ENCODE measurements at regions not wholly inside any gene's neighbourhood (a gene's known extent, or its start where the extent isn't known, plus 50 kb on each side); places are given as distances from the start of the nearest gene placed in this dataset.

DNA sequence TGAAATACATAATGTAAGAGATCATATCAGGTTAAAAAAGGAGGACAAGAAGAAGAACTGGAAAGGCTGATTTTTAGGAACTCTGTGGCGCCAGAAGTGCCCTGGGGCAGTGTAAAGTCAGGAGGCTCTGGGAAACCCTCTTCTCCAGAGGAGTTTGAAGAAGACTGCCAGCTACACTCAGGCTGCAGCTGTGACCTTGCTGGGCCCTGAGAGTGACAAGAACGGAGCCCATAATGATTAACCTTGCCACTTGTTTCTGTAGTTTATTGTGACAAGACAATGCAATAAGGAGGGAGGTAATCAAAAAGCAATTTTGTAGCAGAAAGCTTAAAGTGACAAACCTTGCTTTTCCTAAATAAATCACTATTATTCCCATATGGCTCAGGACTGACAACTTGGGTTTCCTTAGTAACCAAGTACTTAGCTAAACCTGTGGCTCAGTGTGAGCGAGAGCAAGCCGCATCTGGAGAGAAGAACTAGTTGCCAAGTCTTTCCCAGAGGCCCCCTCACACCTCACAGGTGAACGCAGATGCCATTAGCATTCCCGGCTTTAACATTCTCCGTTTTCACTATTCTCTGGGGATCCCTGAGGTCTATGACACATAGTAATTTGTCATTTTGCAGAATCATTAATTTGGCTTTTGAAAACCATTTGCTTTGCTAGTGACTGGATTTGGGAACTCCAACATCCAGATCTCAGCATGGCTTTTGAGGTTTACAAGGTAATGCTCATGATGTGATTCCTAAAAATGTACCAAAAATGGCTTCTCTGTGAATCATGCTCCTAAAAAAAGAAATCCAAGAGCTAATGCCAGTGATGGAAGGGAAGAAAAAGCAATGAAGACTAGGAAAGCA lies 115.9 kb downstream of the OMA1 start:
- H3K4me3 ChIP-seq (ENCODE audit: low read length), result no peak overlapping the region
- H3K27ac ChIP-seq (ENCODE audit: low read depth, low read length), result no peak overlapping the region
- no peaks in the 10 kb centered on the region for H3K27me3 ChIP-seq (ENCODE audit: control insufficient read depth, insufficient read depth, low read length)
- H3K36me3 ChIP-seq (ENCODE audit: control insufficient read depth, insufficient read depth, low read length), result no peaks in the 10 kb centered on the region
- H3K9ac ChIP-seq (ENCODE audit: low read length), result no peak overlapping the region
- no peaks in the 10 kb centered on the region for H3K4me1 ChIP-seq (ENCODE audit: control insufficient read depth, insufficient read depth, low read length)

DNA sequence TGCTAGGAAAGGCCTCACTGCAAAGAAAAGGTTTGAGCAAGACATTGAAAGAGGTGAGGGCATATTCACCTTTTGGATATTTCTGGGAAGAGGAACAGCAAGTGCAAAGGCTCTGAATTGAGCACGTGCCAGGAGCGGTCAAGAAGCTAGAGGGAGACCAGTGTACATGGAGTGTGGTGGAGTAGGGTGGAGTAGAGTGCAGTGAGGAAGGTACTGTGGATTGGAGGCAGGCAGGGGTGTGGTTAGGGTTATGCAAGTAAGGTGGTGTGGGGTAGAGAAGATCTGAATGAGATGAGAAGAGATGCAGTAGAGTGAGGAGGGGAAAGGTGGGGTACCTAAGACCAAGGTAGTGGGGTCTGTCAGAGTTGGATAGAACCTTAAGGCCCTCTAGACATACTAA lies 119.6 kb downstream of the OMA1 start:
- no peaks in the 10 kb centered on the region for H3K36me3 ChIP-seq (ENCODE audit: control insufficient read depth, insufficient read depth, low read length)
- no peak overlapping the region for H3K9ac ChIP-seq (ENCODE audit: low read length)
- H3K27ac ChIP-seq (ENCODE audit: low read depth, low read length), result no peak overlapping the region
- H3K4me3 ChIP-seq (ENCODE audit: low read length), result no peak overlapping the region
- no peaks in the 10 kb centered on the region for H3K27me3 ChIP-seq (ENCODE audit: control insufficient read depth, insufficient read depth, low read length)
- H3K4me1 ChIP-seq (ENCODE audit: control insufficient read depth, insufficient read depth, low read length), result no peaks in the 10 kb centered on the region

DNA sequence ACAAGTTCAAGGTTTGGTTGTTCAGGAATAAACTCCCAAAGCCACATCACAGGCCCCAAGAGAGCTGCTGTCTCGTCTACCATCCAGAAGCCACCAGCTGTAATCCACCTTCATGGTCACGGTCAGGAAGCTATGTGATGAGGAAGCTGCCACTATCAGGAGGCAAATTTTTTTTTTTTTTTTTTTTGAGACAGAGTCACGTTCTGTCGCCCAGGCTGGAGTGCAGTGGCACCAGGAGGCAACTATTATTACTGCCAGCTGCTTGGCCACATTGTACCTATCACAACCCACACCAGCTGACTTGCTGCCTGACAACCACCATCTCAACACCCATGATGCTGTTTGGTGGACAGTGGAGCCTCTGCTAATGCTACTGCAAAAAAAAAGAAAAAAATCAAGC lies 124.1 kb downstream of the OMA1 start:
- no peaks in the 10 kb centered on the region for H3K36me3 ChIP-seq (ENCODE audit: control insufficient read depth, insufficient read depth, low read length)
- no peak overlapping the region for H3K9ac ChIP-seq (ENCODE audit: low read length)
- H3K27ac ChIP-seq (ENCODE audit: low read depth, low read length), result no peak overlapping the region
- no peak overlapping the region for H3K4me3 ChIP-seq (ENCODE audit: low read length)
- H3K27me3 ChIP-seq (ENCODE audit: control insufficient read depth, insufficient read depth, low read length), result no peaks in the 10 kb centered on the region
- no peaks in the 10 kb centered on the region for H3K4me1 ChIP-seq (ENCODE audit: control insufficient read depth, insufficient read depth, low read length)

DNA sequence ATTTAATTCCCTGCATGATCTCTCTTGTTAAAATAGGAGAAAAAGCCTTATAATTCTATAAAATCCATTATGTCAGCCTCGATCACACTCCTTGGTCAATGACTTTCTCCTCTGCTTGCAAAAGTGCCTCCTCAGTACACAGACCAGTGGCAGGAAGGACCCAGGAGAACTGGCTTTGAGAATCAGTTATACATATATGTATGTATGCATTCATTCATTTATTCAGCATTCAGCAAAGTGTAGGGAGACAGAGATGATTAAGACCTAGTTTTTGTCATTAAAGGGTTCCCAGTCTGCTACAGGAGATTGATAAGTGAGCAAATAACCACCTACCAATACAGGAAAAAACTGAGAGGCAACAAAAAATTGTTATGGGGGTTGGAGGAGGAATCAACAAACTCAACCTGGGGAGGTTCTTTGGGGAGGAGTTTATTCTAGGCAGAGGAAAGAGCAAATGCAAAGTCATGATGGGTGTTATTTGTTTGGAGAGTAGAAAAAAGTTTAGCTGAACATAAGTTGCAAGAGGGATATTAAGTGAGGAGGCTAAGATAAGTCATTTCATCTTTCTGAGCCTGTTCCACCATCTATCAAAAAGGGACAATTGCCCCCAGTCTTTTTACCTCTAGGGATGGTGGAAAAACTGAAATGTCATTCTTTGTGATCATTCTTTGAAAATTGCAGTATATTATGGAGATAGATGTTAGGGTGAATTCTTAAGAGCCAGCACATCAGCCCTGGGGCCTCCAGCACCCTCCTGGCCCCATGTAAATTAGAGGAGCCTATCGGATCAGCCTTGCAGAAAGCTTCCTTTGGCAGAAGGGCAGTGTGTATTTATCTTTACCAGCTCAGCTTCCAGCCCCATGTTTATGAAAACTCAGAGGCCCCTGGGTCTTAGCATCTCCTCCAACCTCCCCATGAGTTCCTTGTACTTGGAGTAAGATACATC lies 128.0 kb downstream of the OMA1 start:
- H3K36me3 ChIP-seq (ENCODE audit: control insufficient read depth, insufficient read depth, low read length), result no peaks in the 10 kb centered on the region
- no peak overlapping the region for H3K4me3 ChIP-seq (ENCODE audit: low read length)
- H3K9ac ChIP-seq (ENCODE audit: low read length), result no peak overlapping the region
- H3K27ac ChIP-seq (ENCODE audit: low read depth, low read length), result no peak overlapping the region
- H3K4me1 ChIP-seq (ENCODE audit: control insufficient read depth, insufficient read depth, low read length), result no peaks in the 10 kb centered on the region
- no peaks in the 10 kb centered on the region for H3K27me3 ChIP-seq (ENCODE audit: control insufficient read depth, insufficient read depth, low read length)

DNA sequence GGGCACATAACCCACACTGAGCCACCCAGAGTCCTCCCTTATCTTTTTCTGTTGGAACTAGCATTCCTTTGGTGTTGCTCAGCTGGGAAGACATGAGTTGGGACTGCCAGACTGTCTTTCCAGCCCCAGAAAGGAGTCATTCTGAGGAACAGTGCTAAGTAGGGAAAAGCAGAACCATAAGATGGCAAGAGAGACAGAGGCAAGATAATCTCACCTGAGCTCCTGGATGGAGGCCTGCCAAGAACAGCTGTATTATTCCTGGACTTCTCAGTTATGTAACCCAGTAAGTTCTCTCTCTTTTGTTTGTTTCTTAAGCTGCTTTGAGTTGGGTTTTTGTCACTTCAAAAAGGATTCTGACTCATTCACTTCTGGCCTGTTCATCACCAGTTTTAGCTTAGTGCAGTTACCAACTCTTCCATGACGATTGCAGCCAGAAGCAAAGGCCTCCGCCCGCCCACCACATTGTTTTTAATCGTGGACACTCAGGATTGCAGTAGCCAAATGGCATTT lies 134.4 kb downstream of the OMA1 start:
- no peaks in the 10 kb centered on the region for H3K4me1 ChIP-seq (ENCODE audit: control insufficient read depth, insufficient read depth, low read length)
- H3K27ac ChIP-seq (ENCODE audit: low read depth, low read length), result no peak overlapping the region

DNA sequence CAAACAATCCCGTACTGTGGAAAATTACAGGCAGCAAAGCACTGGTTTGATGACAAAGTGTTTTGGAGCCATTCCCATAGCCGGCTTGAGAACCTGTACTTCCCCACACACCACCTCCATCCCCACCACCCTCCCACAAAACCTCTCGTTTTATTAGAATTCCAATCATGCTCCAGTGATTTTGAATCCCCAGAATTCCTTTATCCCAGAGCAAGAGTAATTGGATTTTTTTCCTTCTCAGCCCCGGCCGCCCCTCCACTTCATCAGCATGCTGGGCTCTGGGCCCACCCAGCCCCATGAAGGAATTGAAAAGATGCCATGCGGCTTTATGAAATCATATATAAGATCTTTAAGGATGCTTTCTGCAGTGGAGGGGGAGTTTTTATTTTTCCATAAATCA lies 136.6 kb downstream of the OMA1 start:
- H3K36me3 ChIP-seq (ENCODE audit: control insufficient read depth, insufficient read depth, low read length), result no peaks in the 10 kb centered on the region
- no peak overlapping the region for H3K4me3 ChIP-seq (ENCODE audit: low read length)
- H3K9ac ChIP-seq (ENCODE audit: low read length), result no peak overlapping the region
- H3K4me1 ChIP-seq (ENCODE audit: control insufficient read depth, insufficient read depth, low read length), result no peaks in the 10 kb centered on the region
- H3K27me3 ChIP-seq (ENCODE audit: control insufficient read depth, insufficient read depth, low read length), result no peaks in the 10 kb centered on the region
- H3K27ac ChIP-seq (ENCODE audit: low read depth, low read length), result no peak overlapping the region

More for the DNA sequence above, 134.4 kb downstream of the OMA1 start:
- H3K4me3 ChIP-seq (ENCODE audit: low read length), result no peak overlapping the region
- H3K27me3 ChIP-seq (ENCODE audit: control insufficient read depth, insufficient read depth, low read length), result no peaks in the 10 kb centered on the region
- no peaks in the 10 kb centered on the region for H3K36me3 ChIP-seq (ENCODE audit: control insufficient read depth, insufficient read depth, low read length)
- H3K9ac ChIP-seq (ENCODE audit: low read length), result no peak overlapping the region

DNA sequence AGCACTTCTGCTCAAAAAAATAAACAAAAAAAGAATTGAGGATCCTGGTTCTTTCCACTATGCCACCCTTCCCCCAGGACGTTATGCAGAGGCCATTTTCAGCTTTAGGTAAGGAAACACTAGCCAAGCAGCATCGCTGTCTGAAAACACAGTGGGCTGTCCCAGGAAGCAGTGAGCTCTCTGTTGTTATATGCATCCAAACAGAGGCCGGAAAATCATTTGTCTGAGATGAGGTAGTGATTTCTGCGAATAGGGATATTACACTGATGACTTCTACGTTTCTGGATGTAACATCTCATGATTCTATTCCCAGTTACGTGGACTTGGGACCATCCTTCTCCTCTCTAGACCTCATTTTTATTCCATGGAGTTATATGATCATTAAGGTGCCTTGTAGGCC lies 137.2 kb downstream of the OMA1 start:
- H3K36me3 ChIP-seq (ENCODE audit: control insufficient read depth, insufficient read depth, low read length), result no peaks in the 10 kb centered on the region
- no peak overlapping the region for H3K27ac ChIP-seq (ENCODE audit: low read depth, low read length)
- H3K4me3 ChIP-seq (ENCODE audit: low read length), result no peak overlapping the region
- no peaks in the 10 kb centered on the region for H3K4me1 ChIP-seq (ENCODE audit: control insufficient read depth, insufficient read depth, low read length)
- no peak overlapping the region for H3K9ac ChIP-seq (ENCODE audit: low read length)
- no peaks in the 10 kb centered on the region for H3K27me3 ChIP-seq (ENCODE audit: control insufficient read depth, insufficient read depth, low read length)

DNA sequence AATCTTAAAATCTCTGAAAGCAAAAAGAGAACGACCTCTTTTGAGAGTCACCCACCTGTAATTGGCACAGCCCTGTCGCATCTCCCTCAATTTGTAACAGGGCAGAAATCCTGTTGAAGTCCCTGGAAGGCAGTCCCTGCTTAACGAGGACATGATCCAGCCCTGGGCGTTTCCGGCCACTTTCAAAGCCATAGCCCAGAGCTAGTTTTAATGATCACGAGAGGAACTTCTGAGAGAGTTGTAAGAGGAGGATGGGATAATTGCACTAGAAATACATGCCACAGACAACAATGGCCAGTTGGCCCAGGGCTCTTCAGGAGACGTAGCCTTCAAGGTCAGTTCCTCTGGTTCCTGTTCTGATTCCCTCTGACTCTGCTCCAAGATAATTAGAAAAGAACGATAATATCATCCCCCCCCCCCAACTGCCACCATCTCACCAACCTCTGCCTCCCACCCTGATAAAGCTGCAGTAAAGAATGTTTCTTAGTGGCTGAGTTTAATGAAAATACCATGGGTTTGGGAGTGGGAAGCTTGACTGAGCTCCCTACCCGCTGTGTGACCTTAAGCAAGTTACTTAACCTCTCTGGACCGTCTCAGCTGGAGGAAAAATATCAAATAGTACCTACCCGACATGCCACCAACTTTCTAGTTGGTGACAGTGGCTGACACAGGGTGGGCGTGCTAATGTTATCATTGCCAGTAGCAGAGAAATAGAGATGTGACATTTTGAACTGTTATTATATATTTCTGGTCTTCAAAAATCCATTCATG lies 140.0 kb downstream of the OMA1 start:
- no peaks in the 10 kb centered on the region for H3K27me3 ChIP-seq (ENCODE audit: control insufficient read depth, insufficient read depth, low read length)
- H3K36me3 ChIP-seq (ENCODE audit: control insufficient read depth, insufficient read depth, low read length), result no peaks in the 10 kb centered on the region
- no peaks in the 10 kb centered on the region for H3K4me1 ChIP-seq (ENCODE audit: control insufficient read depth, insufficient read depth, low read length)
- no peak overlapping the region for H3K27ac ChIP-seq (ENCODE audit: low read depth, low read length)
- H3K4me3 ChIP-seq (ENCODE audit: low read length), result no peak overlapping the region
- no peak overlapping the region for H3K9ac ChIP-seq (ENCODE audit: low read length)

DNA sequence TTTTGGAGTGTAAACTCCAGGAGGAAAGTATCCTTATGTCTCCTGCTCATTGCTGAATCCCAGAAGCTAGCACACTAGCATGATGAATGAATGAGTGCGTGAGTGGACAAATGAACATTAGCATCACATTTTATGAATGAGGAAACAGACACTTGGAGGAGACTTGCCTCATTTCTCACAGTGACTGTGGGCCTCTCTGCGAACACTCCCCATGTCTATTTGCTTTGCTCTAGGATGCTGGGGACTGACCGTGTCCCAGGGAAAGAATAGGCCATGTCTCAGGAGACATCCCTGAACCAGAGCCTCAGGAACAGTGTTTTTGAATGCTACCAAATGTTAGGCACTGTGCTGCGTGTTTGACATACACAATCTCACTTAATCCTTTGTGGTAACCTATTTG lies 140.9 kb downstream of the OMA1 start:
- H3K9ac ChIP-seq (ENCODE audit: low read length), result no peak overlapping the region
- no peaks in the 10 kb centered on the region for H3K4me1 ChIP-seq (ENCODE audit: control insufficient read depth, insufficient read depth, low read length)
- no peak overlapping the region for H3K4me3 ChIP-seq (ENCODE audit: low read length)
- H3K27ac ChIP-seq (ENCODE audit: low read depth, low read length), result no peak overlapping the region
- H3K27me3 ChIP-seq (ENCODE audit: control insufficient read depth, insufficient read depth, low read length), result no peaks in the 10 kb centered on the region
- H3K36me3 ChIP-seq (ENCODE audit: control insufficient read depth, insufficient read depth, low read length), result no peaks in the 10 kb centered on the region

DNA sequence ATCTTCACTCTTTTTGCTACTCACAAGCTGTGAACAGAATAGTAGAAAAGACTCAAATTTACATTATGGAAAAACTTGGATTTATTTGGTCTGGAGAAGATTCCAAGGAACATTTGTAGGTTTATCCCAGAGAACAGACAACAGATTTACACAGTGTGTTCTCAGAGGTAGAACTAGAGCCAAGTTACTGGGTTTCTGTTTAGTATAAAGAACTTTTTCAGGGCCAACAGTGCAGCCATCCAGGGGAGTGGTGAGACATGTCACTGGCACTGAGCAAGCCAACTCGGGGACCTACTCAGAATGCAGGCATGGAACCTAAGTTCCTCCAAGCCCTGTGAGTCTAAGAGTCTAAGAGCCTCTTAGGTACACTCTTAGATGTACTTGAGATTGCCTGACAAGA lies 142.6 kb downstream of the OMA1 start:
- no peak overlapping the region for H3K27ac ChIP-seq (ENCODE audit: low read depth, low read length)
- H3K36me3 ChIP-seq (ENCODE audit: control insufficient read depth, insufficient read depth, low read length), result no peaks in the 10 kb centered on the region
- H3K9ac ChIP-seq (ENCODE audit: low read length), result no peak overlapping the region
- H3K27me3 ChIP-seq (ENCODE audit: control insufficient read depth, insufficient read depth, low read length), result no peaks in the 10 kb centered on the region
- H3K4me3 ChIP-seq (ENCODE audit: low read length), result no peak overlapping the region
- no peaks in the 10 kb centered on the region for H3K4me1 ChIP-seq (ENCODE audit: control insufficient read depth, insufficient read depth, low read length)

DNA sequence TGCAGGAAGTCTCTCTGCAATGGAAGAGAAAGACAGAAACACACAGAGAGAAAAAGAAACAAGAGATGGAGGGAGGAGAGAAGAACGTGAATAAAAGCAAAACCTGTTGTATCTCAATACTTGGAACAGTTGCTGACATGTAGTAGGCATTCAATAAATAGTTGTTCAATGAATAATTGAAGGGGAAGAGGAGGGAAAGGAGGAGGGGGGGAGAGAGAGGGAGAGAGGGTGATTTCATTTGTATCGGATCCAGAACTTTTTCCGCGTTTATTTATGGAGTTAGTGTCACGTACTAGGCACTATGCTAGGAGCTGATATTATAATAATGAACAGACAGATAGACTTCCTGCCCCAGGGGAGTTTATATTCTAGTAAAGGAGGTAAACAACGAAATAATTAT lies 144.1 kb downstream of the OMA1 start:
- Histone ChIP-seq H3K4me1 (ENCODE audit: control insufficient read depth, insufficient read depth, low read length) (no peaks in the 10 kb centered on the region), H3K4me3 (ENCODE audit: low read length) (no peak overlapping the region), H3K27ac (ENCODE audit: low read depth, low read length) (no peak overlapping the region), H3K9ac (ENCODE audit: low read length) (no peak overlapping the region), H3K36me3 (ENCODE audit: control insufficient read depth, insufficient read depth, low read length) (no peaks in the 10 kb centered on the region), H3K27me3 (ENCODE audit: control insufficient read depth, insufficient read depth, low read length) (no peaks in the 10 kb centered on the region)

DNA sequence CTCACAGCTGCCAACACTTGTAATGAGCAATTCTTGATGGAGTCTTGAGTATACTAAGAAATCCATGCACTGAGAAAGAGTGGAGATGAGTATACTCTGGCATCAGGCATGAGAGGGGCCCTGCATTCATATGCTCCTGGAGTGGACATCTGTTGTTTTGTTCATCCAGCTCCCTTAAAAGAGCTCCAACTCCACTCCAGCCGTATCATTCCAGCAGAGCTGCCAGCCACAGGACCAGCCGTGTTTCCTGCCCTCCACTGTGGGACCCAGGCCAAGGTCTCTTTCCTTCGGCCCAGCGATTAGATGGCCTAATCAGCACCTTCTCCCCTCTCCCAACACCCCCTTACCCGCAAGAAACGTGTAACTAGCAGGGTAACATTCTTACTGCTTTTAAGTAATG lies 144.5 kb downstream of the OMA1 start:
- Histone ChIP-seq H3K4me3 (ENCODE audit: low read length) (no peak overlapping the region), H3K27ac (ENCODE audit: low read depth, low read length) (no peak overlapping the region), H3K36me3 (ENCODE audit: control insufficient read depth, insufficient read depth, low read length) (no peaks in the 10 kb centered on the region), H3K4me1 (ENCODE audit: control insufficient read depth, insufficient read depth, low read length) (no peaks in the 10 kb centered on the region), H3K27me3 (ENCODE audit: control insufficient read depth, insufficient read depth, low read length) (no peaks in the 10 kb centered on the region), H3K9ac (ENCODE audit: low read length) (no peak overlapping the region)

All from rectal smooth muscle tissue (tissue), 1 donor.